ENCODE measurements at regions not wholly inside any gene's neighbourhood (a gene's known extent, or its start where the extent isn't known, plus 50 kb on each side); places are given as distances from the start of the nearest gene placed in this dataset.

- no peak overlapping the region for H3K4ac ChIP-seq (replicated peaks; ENCODE audit: insufficient read length, low read depth, low read length)
- H2BK15ac ChIP-seq (ENCODE audit: low read length), result no peak overlapping the region
- TF ChIP-seq RFX5 (IDR thresholded peaks at IDR 0.05; ENCODE audit: borderline replicate concordance, low read depth, low read length) (no peak), SP2 (IDR thresholded peaks at IDR 0.05; ENCODE audit: low read length) (no peak), CTBP2 (IDR thresholded peaks at IDR 0.05; ENCODE audit: borderline replicate concordance, insufficient read depth, insufficient read length, low read length) (no peak), CHD2 (IDR thresholded peaks at IDR 0.05; ENCODE audit: low read length) (no peak), EGR1 (IDR thresholded peaks at IDR 0.05; ENCODE audit: borderline replicate concordance, low read depth, low read length) (no peak), TEAD4 (IDR thresholded peaks at IDR 0.05; ENCODE audit: low read depth, low read length) (no peak), JUND (IDR thresholded peaks at IDR 0.05; ENCODE audit: low read length) (no peak), PHF8 (conservative IDR thresholded peaks at IDR 0.05; ENCODE audit: low read depth, low read length) (no peak), RAD21 (IDR thresholded peaks at IDR 0.05 in 1 of 2, conservative IDR thresholded peaks at IDR 0.05 in 1 of 2; ENCODE audit: low read depth in 2 of 2, low read length in 2 of 2) (no peak), SIX5 (IDR thresholded peaks at IDR 0.05; ENCODE audit: low read depth, low read length) (no peak), SIN3A (conservative IDR thresholded peaks at IDR 0.05 in 1 of 2, IDR thresholded peaks at IDR 0.05 in 1 of 2; ENCODE audit: low read depth in 1 of 2, low read length in 2 of 2) (no peak), RXRA (IDR thresholded peaks at IDR 0.05; ENCODE audit: insufficient read depth, low read depth, low read length) (no peak)
- 0 out of 4 replicates have a peak, but pooled peaks cover 0 to 2% of the 10 kb centered on the region in 2 experiments for H3K9me3 ChIP-seq (ENCODE audit: insufficient read depth in 2 of 2, low read depth in 1 of 2, low read length in 1 of 2)
- H4K91ac ChIP-seq (replicated peaks; ENCODE audit: insufficient read length, low read length), result no peak overlapping the region
- H4K8ac ChIP-seq (ENCODE audit: extremely low read depth, insufficient read depth, low read length), result no peak overlapping the region
- H2AFZ ChIP-seq (ENCODE audit: low read length), result no peak overlapping the region
- no peak for FAIRE-seq
- no peak overlapping the region for H2BK5ac ChIP-seq (ENCODE audit: low read depth, low read length)
- H3K27me3 ChIP-seq (replicated peaks in 1 of 4; ENCODE audit: control insufficient read depth in 3 of 4, extremely low read depth in 1 of 4, insufficient read depth in 3 of 4, low read length in 3 of 4), result no peaks in the 10 kb centered on the region
- H3K4me3 ChIP-seq (ENCODE audit: extremely low read depth in 1 of 4, insufficient read depth in 2 of 4, low read depth in 3 of 4, low read length in 4 of 4), result no peak overlapping the region
- POLR2A ChIA-PET (ENCODE audit: partially characterized antibody), result no interaction called here
- H3K79me2 ChIP-seq (ENCODE audit: control insufficient read depth in 1 of 2, insufficient read depth in 2 of 2, low read length in 2 of 2), result no peaks in the 10 kb centered on the region
- no peak overlapping the region for H3K4me2 ChIP-seq (ENCODE audit: insufficient read depth in 1 of 2, low read depth in 2 of 2, low read length in 2 of 2)
- no peak overlapping the region for H3K9ac ChIP-seq (replicated peaks in 1 of 4; ENCODE audit: extremely low read depth in 1 of 4, low read depth in 3 of 4, low read length in 3 of 4)
- CTCF ChIA-PET (ENCODE audit: partially characterized antibody), result no interaction called here
- H2AK5ac ChIP-seq (ENCODE audit: low read depth, low read length), result no peak overlapping the region
- H3K79me1 ChIP-seq (ENCODE audit: low read depth, low read length), result no peaks in the 10 kb centered on the region
- DNase-seq (ENCODE audit: low read depth in 1 of 2, low spot score in 2 of 2), result no peak
- peaks cover 1% of the 10 kb centered on the region; the same call in 1 of the 2 replicates for H3K23me2 ChIP-seq (ENCODE audit: low read depth, low read length)
- H3K36me3 ChIP-seq (ENCODE audit: control insufficient read depth in 2 of 4, insufficient read depth in 4 of 4, low read length in 3 of 4), result no peaks in the 10 kb centered on the region
- H3K18ac ChIP-seq (ENCODE audit: extremely low read depth, low read length), result no peak overlapping the region
- H2BK120ac ChIP-seq (replicated peaks; ENCODE audit: low read depth, low read length), result no peak overlapping the region
- no peak overlapping the region for H2BK12ac ChIP-seq (ENCODE audit: low read depth, low read length)
- H3K4me1 ChIP-seq (replicated peaks in 1 of 4; ENCODE audit: control insufficient read depth in 3 of 4, insufficient read depth in 4 of 4, low read length in 3 of 4), result no peaks in the 10 kb centered on the region
- H3K56ac ChIP-seq (replicated peaks; ENCODE audit: insufficient read length, low read depth, low read length), result no peak overlapping the region
- H3K23ac ChIP-seq (ENCODE audit: insufficient read length), result no peak overlapping the region
- H3K14ac ChIP-seq (ENCODE audit: insufficient read length), result no peak overlapping the region
- no peak overlapping the region for H4K5ac ChIP-seq (ENCODE audit: insufficient read length, low read depth, low read length)
- no peak overlapping the region for H3K27ac ChIP-seq (ENCODE audit: low read depth, low read length)
- no peak overlapping the region for H2BK20ac ChIP-seq (ENCODE audit: low read length)
- H4K20me1 ChIP-seq (replicated peaks in 1 of 2; ENCODE audit: control insufficient read depth in 1 of 2, insufficient read depth in 2 of 2, low read length in 2 of 2), result no peaks in the 10 kb centered on the region
Observed at GRCh38 chrX:456146-456545, 69.4 kb upstream of the PPP2R3B start.
